PC-9 (cell line): ENCODE measurements at regions not wholly inside any gene's neighbourhood (a gene's known extent, or its start where the extent isn't known, plus 50 kb on each side); places are given as distances from the start of the nearest gene placed in this dataset.
A peak's percentile ranks its signal among the peaks of the same experiment; 100 is the strongest.

Experiments used
- BruUV-seq: library from RNA; stranded (reverse); fragments of 400-500 nt; replicated peaks from 2 replicates; lab custom pipeline; 2021; lab: Mats Ljungman, UMichigan
- CTCF ChIA-PET: fragments of 300-600 bp; sonication (Branson Sonifier 250); formaldehyde crosslinking; loops from one replicate; lab custom pipeline; 2022; ENCODE audit warnings: antibody characterized with exemption; lab: Charles Lee
- POLR2A ChIA-PET: fragments of 300-600 bp; sonication (Branson Sonifier 250); formaldehyde crosslinking; loops from one replicate; lab custom pipeline; 2022; ENCODE audit warnings: antibody characterized with exemption; ENCODE audit not compliant: unreplicated experiment; lab: Charles Lee
- DNase-seq, 2 experiments: peaks; one replicate each; pipeline versions ENCODE4 v3.0.0 to v3.0.0-alpha.2; 2015 to 2022; ENCODE audit warnings: mixed read lengths in 1 of 2
- H2AFZ ChIP-seq: fragments of 200-600 bp; sonication (generic); 2 replicates; pipeline ENCODE4 v1.8.1; 2017; ENCODE audit warnings: antibody characterized with exemption
- H3F3A ChIP-seq: fragments of 200-600 bp; sonication (generic); 2 replicates; pipeline ENCODE4 v1.8.1; 2017; ENCODE audit warnings: antibody characterized with exemption, mild to moderate bottlenecking, low read depth; ENCODE audit not compliant: insufficient read depth
- H3K27ac ChIP-seq: fragments of 200-600 bp; sonication (generic); 2 replicates; pipeline ENCODE4 v1.6.1; 2016; ENCODE audit warnings: mixed run types
- H3K27me3 ChIP-seq: fragments of 200-600 bp; sonication (generic); 2 replicates; pipeline ENCODE4 v1.6.1; 2016; ENCODE audit warnings: low read depth, mixed run types; ENCODE audit not compliant: insufficient read depth
- H3K36me3 ChIP-seq: fragments of 200-600 bp; sonication (generic); 2 replicates; pipeline ENCODE4 v1.6.1; 2016; ENCODE audit warnings: low read depth, mixed run types
- H3K4me1 ChIP-seq: fragments of 200-600 bp; sonication (generic); replicated peaks from 2 replicates; pipeline ENCODE4 v1.6.1; 2016; ENCODE audit warnings: mixed run types; ENCODE audit not compliant: insufficient read depth
- H3K4me2 ChIP-seq: fragments of 200-600 bp; sonication (generic); 2 replicates; pipeline ENCODE4 v1.6.1; 2017; ENCODE audit warnings: mixed run types
- H3K4me3 ChIP-seq: fragments of 200-600 bp; sonication (generic); 2 replicates; pipeline ENCODE4 v1.6.1; 2016; ENCODE audit warnings: mixed run types
- H3K79me2 ChIP-seq: fragments of 200-600 bp; sonication (generic); 2 replicates; pipeline ENCODE4 v1.6.1; 2017; ENCODE audit warnings: low read depth, mixed run types
- H3K9me2 ChIP-seq: fragments of 200-600 bp; sonication (generic); 2 replicates; pipeline ENCODE4 v1.8.1; 2017; ENCODE audit warnings: mild to moderate bottlenecking; ENCODE audit not compliant: insufficient read depth
- H3K9me3 ChIP-seq: fragments of 200-600 bp; sonication (generic); 2 replicates; pipeline ENCODE4 v1.8.1; 2016; ENCODE audit warnings: low read depth; ENCODE audit not compliant: insufficient read depth
- H4K20me1 ChIP-seq: fragments of 200-600 bp; sonication (generic); 2 replicates; pipeline ENCODE4 v1.8.1; 2017; ENCODE audit not compliant: insufficient read depth
- CTCF ChIP-seq: fragments of 200-600 bp; sonication (generic); conservative IDR thresholded peaks from 2 replicates; pipeline ENCODE4 v1.6.1; 2017; ENCODE audit warnings: mixed run types, antibody characterized with exemption, mild to moderate bottlenecking, moderate library complexity
- EZH2 ChIP-seq: fragments of 200-600 bp; sonication (generic); IDR thresholded peaks from 2 replicates; pipeline ENCODE4 v1.8.0; 2017; ENCODE audit warnings: antibody characterized with exemption, low read depth
- intact Hi-C: fragments of 100-400 bp; cut with micrococcal nuclease; formaldehyde crosslinking; loops from one replicate; pipeline ENCODE4 v1.10.0; 2022; ENCODE audit not compliant: unreplicated experiment

GRCh38 chr10:94115725-94116124 is 122.0 kb downstream of the PLCE1 start:
- TF ChIP-seq EZH2 (no peak), CTCF (no peak)
- H3K9me3 ChIP-seq: no peaks in the 10 kb centered on the region
- H3K27me3 ChIP-seq: no peaks in the 10 kb centered on the region
- H2AFZ ChIP-seq: no peak overlapping the region
- H3K4me1 ChIP-seq: no peaks in the 10 kb centered on the region
- no peaks in the 10 kb centered on the region for H4K20me1 ChIP-seq
- H3F3A ChIP-seq: no peaks in the 10 kb centered on the region
- no peaks in the 10 kb centered on the region for H3K36me3 ChIP-seq
- ChIA-PET CTCF (no interaction called here), POLR2A (no interaction called here)
- intact Hi-C loops: no loop called here
- BruUV-seq: no TSS peak
- peak; percentile 22 to 77 for DNase-seq
- H3K4me3 ChIP-seq: no peak overlapping the region
- H3K27ac ChIP-seq: peak overlapping the region; percentile 35; the same call in 1 of the 2 replicates
- no peaks in the 10 kb centered on the region for H3K9me2 ChIP-seq
- H3K79me2 ChIP-seq: no peaks in the 10 kb centered on the region
- H3K4me2 ChIP-seq: no peak overlapping the region

- Histone ChIP-seq H3K4me1 (no peaks in the 10 kb centered on the region), H3K9me3 (no peaks in the 10 kb centered on the region), H3F3A (no peaks in the 10 kb centered on the region), H4K20me1 (no peaks in the 10 kb centered on the region), H3K4me2 (no peak overlapping the region), H3K36me3 (no peaks in the 10 kb centered on the region), H2AFZ (no peak overlapping the region), H3K27me3 (no peaks in the 10 kb centered on the region), H3K27ac (no peak overlapping the region), H3K9me2 (no peaks in the 10 kb centered on the region), H3K79me2 (no peaks in the 10 kb centered on the region), H3K4me3 (no peak overlapping the region)
- DNase-seq: no peak
- CTCF ChIA-PET: no interaction called here
- TF ChIP-seq EZH2: no peak
- TF ChIP-seq CTCF: no peak
- POLR2A ChIA-PET: no interaction called here
- no TSS peak for BruUV-seq
- intact Hi-C loops: no loop called here
Measured at GRCh38 chr10:94116848-94117247, 123.1 kb downstream of the PLCE1 start.

GRCh38 chr10:94122211-94122610 is 128.5 kb downstream of the PLCE1 start:
- no TSS peak for BruUV-seq
- ChIA-PET POLR2A (no interaction called here), CTCF (no interaction called here)
- Histone ChIP-seq H3K9me2 (no peaks in the 10 kb centered on the region), H3K9me3 (no peaks in the 10 kb centered on the region), H3K4me2 (no peak overlapping the region), H3F3A (peaks cover 16% of the 10 kb centered on the region), H3K36me3 (no peaks in the 10 kb centered on the region), H3K27ac (0 out of 2 replicates have a peak overlapping the region, but pooled peaks have one; percentile 31), H3K27me3 (no peaks in the 10 kb centered on the region), H2AFZ (no peak overlapping the region), H4K20me1 (no peaks in the 10 kb centered on the region), H3K79me2 (no peaks in the 10 kb centered on the region), H3K4me3 (no peak overlapping the region), H3K4me1 (peaks cover 26% of the 10 kb centered on the region)
- no peak for TF ChIP-seq EZH2
- TF ChIP-seq CTCF: no peak
- intact Hi-C loops: loop anchor here (2.0 kb wide), 1 partner anchor 115 kb away; no protein-coding TSS in a partner anchor
- no peak for DNase-seq
